ENCODE measurements at regions not wholly inside any gene's neighbourhood (a gene's known extent, or its start where the extent isn't known, plus 50 kb on each side); places are given as distances from the start of the nearest gene placed in this dataset.

DNA sequence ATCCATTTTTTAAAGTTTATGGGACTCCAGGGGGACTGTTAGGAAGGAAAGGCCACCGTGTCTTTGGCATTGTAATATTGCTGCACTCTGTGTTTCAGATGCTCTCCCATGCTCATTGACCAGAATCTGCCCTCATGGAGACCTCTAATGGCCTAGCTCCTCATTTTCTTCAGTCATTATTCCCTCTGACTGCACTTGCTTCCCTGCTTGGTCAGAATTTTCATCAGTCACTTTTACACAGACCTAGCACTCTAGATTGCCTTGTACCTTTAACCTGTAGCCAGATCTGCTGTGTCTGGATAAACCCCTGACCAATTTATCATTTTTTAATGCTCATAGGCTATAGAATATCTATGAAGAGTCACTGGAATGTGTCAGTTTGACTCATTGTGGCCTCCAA is 155.5 kb upstream of the NUDT12 start:
- no peak overlapping the region for H2BK20ac ChIP-seq (ENCODE audit: low read depth, low read length)

More for the DNA sequence above, 155.5 kb upstream of the NUDT12 start:
- H3K18ac ChIP-seq (ENCODE audit: low read depth, low read length), result no peak overlapping the region
- no peak overlapping the region for H3K4me2 ChIP-seq (ENCODE audit: low read depth, low read length)
- H3K9ac ChIP-seq (ENCODE audit: low read depth, low read length), result no peak overlapping the region
- dilution Hi-C loops (cut with HindIII; ENCODE audit: low sequenced_read_pairs, unreplicated experiment), result no loop called here
- no peak overlapping the region for H2AFZ ChIP-seq (replicated peaks; ENCODE audit: low read length, poor library complexity)
- H3K9me1 ChIP-seq (ENCODE audit: insufficient read depth, low read length), result no peaks in the 10 kb centered on the region
- H3K14ac ChIP-seq (replicated peaks; ENCODE audit: low read depth, low read length), result no peak overlapping the region
- CTCF ChIA-PET, result no interaction called here
- DNase-seq (no peak), ATAC-seq (ENCODE audit: low read depth) (no peak)
- H4K91ac ChIP-seq (ENCODE audit: insufficient read depth, low read depth, low read length), result no peak overlapping the region
- no peak overlapping the region for H2BK120ac ChIP-seq (ENCODE audit: low read depth, low read length)
- H3K56ac ChIP-seq (ENCODE audit: extremely low read depth, insufficient read depth, low read length), result no peak overlapping the region
- H4K8ac ChIP-seq (ENCODE audit: low read depth in 2 of 2, low read length in 2 of 2), result no peak overlapping the region
- no peaks in the 10 kb centered on the region for H3K27me3 ChIP-seq (ENCODE audit: control insufficient read depth, insufficient read depth, low read length)
- H3K79me1 ChIP-seq (ENCODE audit: low read depth in 1 of 2, low read length in 2 of 2), result no peaks in the 10 kb centered on the region
- H2AK9ac ChIP-seq (replicated peaks; ENCODE audit: low read depth, low read length, poor library complexity), result no peak overlapping the region
- TF ChIP-seq MXI1 (IDR thresholded peaks at IDR 0.05; ENCODE audit: borderline replicate concordance, low read depth, low read length), result no peak
- no peak for TF ChIP-seq CHD1 (IDR thresholded peaks at IDR 0.05; ENCODE audit: low read depth, low read length)
- no peak for TF ChIP-seq MAZ (IDR thresholded peaks at IDR 0.05; ENCODE audit: borderline replicate concordance, low read depth, low read length)
- no peak for TF ChIP-seq RAD21 (IDR thresholded peaks at IDR 0.05; ENCODE audit: low read length)
- TF ChIP-seq BHLHE40 (IDR thresholded peaks at IDR 0.05; ENCODE audit: low read depth, low read length), result no peak
- no peak for TF ChIP-seq MAFK (IDR thresholded peaks at IDR 0.05; ENCODE audit: low read depth, low read length)
- TF ChIP-seq CTCF (conservative IDR thresholded peaks at IDR 0.05; ENCODE audit: low read depth, low read length), result no peak
- TF ChIP-seq POLR2A (IDR thresholded peaks at IDR 0.05; ENCODE audit: low read depth, low read length), result no peak
- TF ChIP-seq, protein P1, sequence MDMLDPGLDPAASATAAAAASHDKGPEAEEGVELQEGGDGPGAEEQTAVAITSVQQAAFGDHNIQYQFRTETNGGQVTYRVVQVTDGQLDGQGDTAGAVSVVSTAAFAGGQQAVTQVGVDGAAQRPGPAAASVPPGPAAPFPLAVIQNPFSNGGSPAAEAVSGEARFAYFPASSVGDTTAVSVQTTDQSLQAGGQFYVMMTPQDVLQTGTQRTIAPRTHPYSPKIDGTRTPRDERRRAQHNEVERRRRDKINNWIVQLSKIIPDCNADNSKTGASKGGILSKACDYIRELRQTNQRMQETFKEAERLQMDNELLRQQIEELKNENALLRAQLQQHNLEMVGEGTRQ (IDR thresholded peaks at IDR 0.05; ENCODE audit: low read depth, low read length), result no peak
- no peak for TF ChIP-seq FOS (IDR thresholded peaks at IDR 0.05; ENCODE audit: low read depth, low read length)
- TF ChIP-seq SMC3 (IDR thresholded peaks at IDR 0.05; ENCODE audit: low read depth, low read length), result no peak
- TF ChIP-seq, protein P2, sequence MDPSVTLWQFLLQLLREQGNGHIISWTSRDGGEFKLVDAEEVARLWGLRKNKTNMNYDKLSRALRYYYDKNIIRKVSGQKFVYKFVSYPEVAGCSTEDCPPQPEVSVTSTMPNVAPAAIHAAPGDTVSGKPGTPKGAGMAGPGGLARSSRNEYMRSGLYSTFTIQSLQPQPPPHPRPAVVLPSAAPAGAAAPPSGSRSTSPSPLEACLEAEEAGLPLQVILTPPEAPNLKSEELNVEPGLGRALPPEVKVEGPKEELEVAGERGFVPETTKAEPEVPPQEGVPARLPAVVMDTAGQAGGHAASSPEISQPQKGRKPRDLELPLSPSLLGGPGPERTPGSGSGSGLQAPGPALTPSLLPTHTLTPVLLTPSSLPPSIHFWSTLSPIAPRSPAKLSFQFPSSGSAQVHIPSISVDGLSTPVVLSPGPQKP (IDR thresholded peaks at IDR 0.05; ENCODE audit: borderline replicate concordance, low read depth, low read length), result no peak
- no peak for TF ChIP-seq NFE2L2 (IDR thresholded peaks at IDR 0.05; ENCODE audit: low read depth, low read length)
- no peak for TF ChIP-seq RFX5 (IDR thresholded peaks at IDR 0.05; ENCODE audit: low read depth, low read length)
- no peak for TF ChIP-seq CEBPB (IDR thresholded peaks at IDR 0.05; ENCODE audit: low read depth, low read length)
- TF ChIP-seq RCOR1 (IDR thresholded peaks at IDR 0.05; ENCODE audit: insufficient replicate concordance, low read length), result no peak
- POLR2A ChIA-PET (ENCODE audit: unreplicated experiment), result no interaction called here
- no peak overlapping the region for H2BK15ac ChIP-seq (ENCODE audit: low read depth, low read length)
- H2AK5ac ChIP-seq (ENCODE audit: low read depth, low read length), result no peak overlapping the region
- no CpG with 5 or more reads among the region's 1 CpG for WGBS, 2 experiments (ENCODE audit: extremely low coverage in 2 of 2, insufficient read length in 1 of 2)
- no peaks in the 10 kb centered on the region for H3K4me1 ChIP-seq (ENCODE audit: control insufficient read depth, insufficient read depth, low read length)
- BruUV-seq (replicated peaks), result no TSS peak
- H3K4ac ChIP-seq (ENCODE audit: low read depth, low read length), result no peak overlapping the region
- no peaks in the 10 kb centered on the region for H3K36me3 ChIP-seq (ENCODE audit: control insufficient read depth, insufficient read depth, low read length)
- intact Hi-C loops (cut with micrococcal nuclease), result no loop called here
- no peak overlapping the region for H3K23ac ChIP-seq (ENCODE audit: low read depth, low read length)
- no peaks in the 10 kb centered on the region for H4K20me1 ChIP-seq (ENCODE audit: insufficient read depth, low read length)
- H3K9me3 ChIP-seq (ENCODE audit: control insufficient read depth, insufficient read depth, low read length), result no peaks in the 10 kb centered on the region; the same call in 1 of the 2 replicates
- no peak overlapping the region for H4K5ac ChIP-seq (ENCODE audit: low read depth, low read length)
- H2BK5ac ChIP-seq (ENCODE audit: low read depth, low read length, poor library complexity, severe bottlenecking), result no peak overlapping the region
- in situ Hi-C loops (cut with MboI; ENCODE audit: low sequenced_read_pairs), result no loop called here
- no peak overlapping the region for H3K4me3 ChIP-seq (ENCODE audit: insufficient read depth, low read depth, low read length)
- no peak overlapping the region for H3K27ac ChIP-seq (ENCODE audit: insufficient read depth, low read length)

Data from IMR-90 (cell line).